ENCODE measurements at regions not wholly inside any gene's neighbourhood (a gene's known extent, or its start where the extent isn't known, plus 50 kb on each side); places are given as distances from the start of the nearest gene placed in this dataset.

- CTCF ChIA-PET, result no interaction called here
- Histone ChIP-seq H4K20me1 (ENCODE audit: control insufficient read depth, insufficient read depth) (no peaks in the 10 kb centered on the region), H3K4me1 (ENCODE audit: control insufficient read depth, insufficient read depth, low read length) (no peaks in the 10 kb centered on the region), H3K4me2 (ENCODE audit: control insufficient read depth, insufficient read depth) (no peak overlapping the region), H3K9me3 (replicated peaks; ENCODE audit: control insufficient read depth, insufficient read depth, low read length) (no peaks in the 10 kb centered on the region), H2AFZ (ENCODE audit: control insufficient read depth, low read depth, low read length) (no peak overlapping the region), H3K79me2 (ENCODE audit: control insufficient read depth, insufficient read depth, low read length) (no peaks in the 10 kb centered on the region), H3K36me3 (ENCODE audit: control insufficient read depth in 2 of 2, insufficient read depth in 2 of 2, low read length in 1 of 2) (no peaks in the 10 kb centered on the region), H3K4me3 (no peak overlapping the region), H3K9ac (ENCODE audit: control insufficient read depth, insufficient read depth, low read length) (no peak overlapping the region), H3K27me3 (replicated peaks in 1 of 2; ENCODE audit: control insufficient read depth in 2 of 2, insufficient read depth in 2 of 2, low read length in 1 of 2) (no peaks in the 10 kb centered on the region), H3K27ac (ENCODE audit: control insufficient read depth, insufficient read depth) (no peak overlapping the region)
- POLR2A ChIA-PET, result no interaction called here
- ATAC-seq (no peak), FAIRE-seq (no peak), DNase-seq (ENCODE audit: low read depth, low spot score) (no peak)
- SMC1A ChIA-PET (ENCODE audit: uncharacterized antibody, unreplicated experiment), result interaction anchor here (0.9 to 1.3 kb wide), 2 partner anchors 9 to 15 kb away, joined by 3 read pairs; no protein-coding TSS in a partner anchor
- 27% methylated on average over 2 of the region's 2 CpGs for WGBS (ENCODE audit: insufficient coverage, insufficient replicate concordance, low lambda C conversion rate, missing lambda C conversion rate)
- in situ Hi-C loops (cut with MboI), result no loop called here
- RAD21 ChIA-PET (ENCODE audit: unreplicated experiment), result no interaction called here
- BruUV-seq (replicated peaks), result no TSS peak
- intact Hi-C loops (cut with micrococcal nuclease; ENCODE audit: unreplicated experiment), result no loop called here
- TF ChIP-seq, protein P1, sequence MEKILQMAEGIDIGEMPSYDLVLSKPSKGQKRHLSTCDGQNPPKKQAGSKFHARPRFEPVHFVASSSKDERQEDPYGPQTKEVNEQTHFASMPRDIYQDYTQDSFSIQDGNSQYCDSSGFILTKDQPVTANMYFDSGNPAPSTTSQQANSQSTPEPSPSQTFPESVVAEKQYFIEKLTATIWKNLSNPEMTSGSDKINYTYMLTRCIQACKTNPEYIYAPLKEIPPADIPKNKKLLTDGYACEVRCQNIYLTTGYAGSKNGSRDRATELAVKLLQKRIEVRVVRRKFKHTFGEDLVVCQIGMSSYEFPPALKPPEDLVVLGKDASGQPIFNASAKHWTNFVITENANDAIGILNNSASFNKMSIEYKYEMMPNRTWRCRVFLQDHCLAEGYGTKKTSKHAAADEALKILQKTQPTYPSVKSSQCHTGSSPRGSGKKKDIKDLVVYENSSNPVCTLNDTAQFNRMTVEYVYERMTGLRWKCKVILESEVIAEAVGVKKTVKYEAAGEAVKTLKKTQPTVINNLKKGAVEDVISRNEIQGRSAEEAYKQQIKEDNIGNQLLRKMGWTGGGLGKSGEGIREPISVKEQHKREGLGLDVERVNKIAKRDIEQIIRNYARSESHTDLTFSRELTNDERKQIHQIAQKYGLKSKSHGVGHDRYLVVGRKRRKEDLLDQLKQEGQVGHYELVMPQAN (conservative IDR thresholded peaks at IDR 0.05), result no peak
- TF ChIP-seq, protein P2, sequence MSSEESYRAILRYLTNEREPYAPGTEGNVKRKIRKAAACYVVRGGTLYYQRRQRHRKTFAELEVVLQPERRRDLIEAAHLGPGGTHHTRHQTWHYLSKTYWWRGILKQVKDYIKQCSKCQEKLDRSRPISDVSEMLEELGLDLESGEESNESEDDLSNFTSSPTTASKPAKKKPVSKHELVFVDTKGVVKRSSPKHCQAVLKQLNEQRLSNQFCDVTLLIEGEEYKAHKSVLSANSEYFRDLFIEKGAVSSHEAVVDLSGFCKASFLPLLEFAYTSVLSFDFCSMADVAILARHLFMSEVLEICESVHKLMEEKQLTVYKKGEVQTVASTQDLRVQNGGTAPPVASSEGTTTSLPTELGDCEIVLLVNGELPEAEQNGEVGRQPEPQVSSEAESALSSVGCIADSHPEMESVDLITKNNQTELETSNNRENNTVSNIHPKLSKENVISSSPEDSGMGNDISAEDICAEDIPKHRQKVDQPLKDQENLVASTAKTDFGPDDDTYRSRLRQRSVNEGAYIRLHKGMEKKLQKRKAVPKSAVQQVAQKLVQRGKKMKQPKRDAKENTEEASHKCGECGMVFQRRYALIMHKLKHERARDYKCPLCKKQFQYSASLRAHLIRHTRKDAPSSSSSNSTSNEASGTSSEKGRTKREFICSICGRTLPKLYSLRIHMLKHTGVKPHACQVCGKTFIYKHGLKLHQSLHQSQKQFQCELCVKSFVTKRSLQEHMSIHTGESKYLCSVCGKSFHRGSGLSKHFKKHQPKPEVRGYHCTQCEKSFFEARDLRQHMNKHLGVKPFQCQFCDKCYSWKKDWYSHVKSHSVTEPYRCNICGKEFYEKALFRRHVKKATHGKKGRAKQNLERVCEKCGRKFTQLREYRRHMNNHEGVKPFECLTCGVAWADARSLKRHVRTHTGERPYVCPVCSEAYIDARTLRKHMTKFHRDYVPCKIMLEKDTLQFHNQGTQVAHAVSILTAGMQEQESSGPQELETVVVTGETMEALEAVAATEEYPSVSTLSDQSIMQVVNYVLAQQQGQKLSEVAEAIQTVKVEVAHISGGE (CRISPR knock-in tag; IDR thresholded peaks at IDR 0.05), result no peak
- TF ChIP-seq BHLHE40 (IDR thresholded peaks at IDR 0.05; ENCODE audit: borderline replicate concordance in 1 of 2, low read depth in 2 of 2, low read length in 1 of 2) (no peak), RCOR1 (conservative IDR thresholded peaks at IDR 0.05; ENCODE audit: low read depth, low read length) (no peak), JUND (IDR thresholded peaks at IDR 0.05; ENCODE audit: low read depth, low read length) (no peak), NR2C1 (IDR thresholded peaks at IDR 0.05) (no peak), RB1 (IDR thresholded peaks at IDR 0.05; ENCODE audit: borderline replicate concordance) (no peak), RFX5 (IDR thresholded peaks at IDR 0.05; ENCODE audit: low read depth, low read length) (no peak), CEBPB (IDR thresholded peaks at IDR 0.05; ENCODE audit: borderline replicate concordance in 1 of 2, low read depth in 2 of 2, low read length in 2 of 2) (no peak), CBFB (IDR thresholded peaks at IDR 0.05; ENCODE audit: low read depth) (no peak), IRF4 (IDR thresholded peaks at IDR 0.05; ENCODE audit: low read depth, low read length) (no peak), FOXK2 (IDR thresholded peaks at IDR 0.05) (no peak), HSF1 (IDR thresholded peaks at IDR 0.05; ENCODE audit: low read depth, low read length) (no peak)
- TF ChIP-seq, protein P3, sequence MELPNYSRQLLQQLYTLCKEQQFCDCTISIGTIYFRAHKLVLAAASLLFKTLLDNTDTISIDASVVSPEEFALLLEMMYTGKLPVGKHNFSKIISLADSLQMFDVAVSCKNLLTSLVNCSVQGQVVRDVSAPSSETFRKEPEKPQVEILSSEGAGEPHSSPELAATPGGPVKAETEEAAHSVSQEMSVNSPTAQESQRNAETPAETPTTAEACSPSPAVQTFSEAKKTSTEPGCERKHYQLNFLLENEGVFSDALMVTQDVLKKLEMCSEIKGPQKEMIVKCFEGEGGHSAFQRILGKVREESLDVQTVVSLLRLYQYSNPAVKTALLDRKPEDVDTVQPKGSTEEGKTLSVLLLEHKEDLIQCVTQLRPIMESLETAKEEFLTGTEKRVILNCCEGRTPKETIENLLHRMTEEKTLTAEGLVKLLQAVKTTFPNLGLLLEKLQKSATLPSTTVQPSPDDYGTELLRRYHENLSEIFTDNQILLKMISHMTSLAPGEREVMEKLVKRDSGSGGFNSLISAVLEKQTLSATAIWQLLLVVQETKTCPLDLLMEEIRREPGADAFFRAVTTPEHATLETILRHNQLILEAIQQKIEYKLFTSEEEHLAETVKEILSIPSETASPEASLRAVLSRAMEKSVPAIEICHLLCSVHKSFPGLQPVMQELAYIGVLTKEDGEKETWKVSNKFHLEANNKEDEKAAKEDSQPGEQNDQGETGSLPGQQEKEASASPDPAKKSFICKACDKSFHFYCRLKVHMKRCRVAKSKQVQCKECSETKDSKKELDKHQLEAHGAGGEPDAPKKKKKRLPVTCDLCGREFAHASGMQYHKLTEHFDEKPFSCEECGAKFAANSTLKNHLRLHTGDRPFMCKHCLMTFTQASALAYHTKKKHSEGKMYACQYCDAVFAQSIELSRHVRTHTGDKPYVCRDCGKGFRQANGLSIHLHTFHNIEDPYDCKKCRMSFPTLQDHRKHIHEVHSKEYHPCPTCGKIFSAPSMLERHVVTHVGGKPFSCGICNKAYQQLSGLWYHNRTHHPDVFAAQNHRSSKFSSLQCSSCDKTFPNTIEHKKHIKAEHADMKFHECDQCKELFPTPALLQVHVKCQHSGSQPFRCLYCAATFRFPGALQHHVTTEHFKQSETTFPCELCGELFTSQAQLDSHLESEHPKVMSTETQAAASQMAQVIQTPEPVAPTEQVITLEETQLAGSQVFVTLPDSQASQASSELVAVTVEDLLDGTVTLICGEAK (IDR thresholded peaks at IDR 0.05; ENCODE audit: borderline replicate concordance), result no peak
Measured at GRCh38 chr3:154025007-154025406, 96.2 kb upstream of the ARHGEF26 start.

Measured in GM12878 (cell line).